HEK293 (cell line): ENCODE measurements at regions not wholly inside any gene's neighbourhood (a gene's known extent, or its start where the extent isn't known, plus 50 kb on each side); places are given as distances from the start of the nearest gene placed in this dataset.

ENCODE experiments used
- CTCF ChIA-PET: fragments of 350-600 bp; formaldehyde crosslinking; extraction: SDS; loops from one replicate; lab custom pipeline; 2021; ENCODE audit warnings: antibody characterized with exemption; lab: Yijun Ruan, JAX
- POLR2A ChIA-PET: fragments of 300-600 bp; formaldehyde crosslinking; extraction: SDS; loops from one replicate; lab custom pipeline; 2020; ENCODE audit warnings: antibody characterized with exemption, inconsistent platforms; lab: Yijun Ruan, JAX
- H3K27ac ChIP-seq: fragments of 200-500 bp; sonication (Bioruptor generic); 2 replicates; pipeline ENCODE4 v1.5.1; 2014; ENCODE audit warnings: low read depth, low read length, control low read depth, inconsistent platforms; ENCODE audit errors: extremely low read depth
- H3K36me3 ChIP-seq, 2 experiments: fragments of 200-500 bp in 1 of 2; sonication (Bioruptor generic) in 1 of 2; 1 replicate in 1 of 2; 2 replicates in 1 of 2; pipeline ENCODE4 v1.5.1; 2014 to 2017; ENCODE audit warnings: inconsistent platforms in 2 of 2, low read length in 2 of 2; ENCODE audit not compliant: control insufficient read depth in 2 of 2, insufficient read depth in 1 of 2
- H3K4me1 ChIP-seq: fragments of 200-500 bp; sonication (Bioruptor generic); 2 replicates; pipeline ENCODE4 v1.5.1; 2014; ENCODE audit warnings: mild to moderate bottlenecking, low read length, inconsistent platforms; ENCODE audit not compliant: control insufficient read depth, insufficient read depth
- H3K4me3 ChIP-seq: 2 replicates; pipeline ENCODE4 v1.5.1; 2011; ENCODE audit warnings: low read depth, mild to moderate bottlenecking, control low read depth, low read length, moderate library complexity
- H3K9me3 ChIP-seq: fragments of 200-500 bp; sonication (Bioruptor generic); 2 replicates; pipeline ENCODE4 v1.5.1; 2014; ENCODE audit warnings: low read depth, low read length, inconsistent platforms; ENCODE audit not compliant: control insufficient read depth, insufficient read depth
- GFI1B ChIP-seq: fragments of 450-650 bp; formaldehyde crosslinking; IDR thresholded peaks from 2 replicates; pipeline ENCODE4 v1.5.1; 2016; ENCODE audit warnings: missing biosample characterization, missing genetic modification characterization
- MZF1 ChIP-seq: fragments of 450-650 bp; formaldehyde crosslinking; IDR thresholded peaks from 2 replicates; pipeline ENCODE4 v1.5.1; 2017; ENCODE audit warnings: missing biosample characterization, missing genetic modification characterization, borderline replicate concordance
- SCRT2 ChIP-seq: fragments of 450-650 bp; formaldehyde crosslinking; IDR thresholded peaks from 2 replicates; pipeline ENCODE4 v1.5.1; 2016; ENCODE audit warnings: missing biosample characterization, missing genetic modification characterization
- ZBTB21 ChIP-seq: fragments of 450-650 bp; formaldehyde crosslinking; IDR thresholded peaks from 2 replicates; pipeline ENCODE4 v1.5.1; 2017; ENCODE audit warnings: missing biosample characterization, missing genetic modification characterization
- ZFP69B ChIP-seq: fragments of 450-650 bp; formaldehyde crosslinking; IDR thresholded peaks from 2 replicates; pipeline ENCODE4 v1.5.1; 2016; ENCODE audit warnings: missing biosample characterization, missing genetic modification characterization
- ZNF2 ChIP-seq: fragments of 450-650 bp; formaldehyde crosslinking; IDR thresholded peaks from 2 replicates; pipeline ENCODE4 v1.5.1; 2016; ENCODE audit warnings: missing biosample characterization, missing genetic modification characterization
- ZNF24 ChIP-seq: fragments of 450-650 bp; formaldehyde crosslinking; IDR thresholded peaks from 2 replicates; pipeline ENCODE4 v1.5.1; 2016; ENCODE audit warnings: missing biosample characterization, missing genetic modification characterization
- ZNF274 ChIP-seq, 2 experiments: fragments of 200-500 bp in 1 of 2; fragments of 450-650 bp in 1 of 2; sonication (Bioruptor generic) in 1 of 2; formaldehyde crosslinking in 1 of 2; IDR thresholded peaks; 2 replicates each; pipeline versions ENCODE4 v1.5.1 to v1.6.1; 2014 to 2016; ENCODE audit warnings: borderline replicate concordance in 1 of 2, inconsistent platforms in 1 of 2, low read length in 1 of 2, missing biosample characterization in 1 of 2, missing genetic modification characterization in 1 of 2
- ZNF48 ChIP-seq: fragments of 450-650 bp; formaldehyde crosslinking; IDR thresholded peaks from 2 replicates; pipeline ENCODE4 v1.5.1; 2016; ENCODE audit warnings: missing biosample characterization, missing genetic modification characterization
- ZNF510 ChIP-seq: fragments of 450-650 bp; formaldehyde crosslinking; IDR thresholded peaks from 2 replicates; pipeline ENCODE4 v1.5.1; 2018; ENCODE audit warnings: mild to moderate bottlenecking, missing genetic modification characterization, missing biosample characterization; ENCODE audit not compliant: insufficient replicate concordance
- ZNF514 ChIP-seq: fragments of 450-650 bp; formaldehyde crosslinking; IDR thresholded peaks from 2 replicates; pipeline ENCODE4 v1.5.1; 2016; ENCODE audit warnings: missing biosample characterization, missing genetic modification characterization
- ZNF530 ChIP-seq: fragments of 450-650 bp; formaldehyde crosslinking; IDR thresholded peaks from 2 replicates; pipeline ENCODE4 v1.5.1; 2016; ENCODE audit warnings: low read depth, missing biosample characterization, missing genetic modification characterization
- ZNF561 ChIP-seq: fragments of 450-650 bp; IDR thresholded peaks from 2 replicates; pipeline ENCODE4 v1.5.1; 2018; ENCODE audit warnings: missing biosample characterization, missing genetic modification characterization, borderline replicate concordance
- ZNF621 ChIP-seq: fragments of 450-650 bp; formaldehyde crosslinking; IDR thresholded peaks from 2 replicates; pipeline ENCODE4 v1.5.1; 2017; ENCODE audit warnings: missing biosample characterization, missing genetic modification characterization
- ZNF629 ChIP-seq: fragments of 450-650 bp; formaldehyde crosslinking; IDR thresholded peaks from 2 replicates; pipeline ENCODE4 v1.5.1; 2017; ENCODE audit warnings: missing biosample characterization, missing genetic modification characterization
- ZNF747 ChIP-seq: fragments of 450-650 bp; formaldehyde crosslinking; IDR thresholded peaks from 2 replicates; pipeline ENCODE4 v1.5.1; 2016; ENCODE audit warnings: missing biosample characterization, missing genetic modification characterization
- ZNF785 ChIP-seq: fragments of 450-650 bp; formaldehyde crosslinking; IDR thresholded peaks from 2 replicates; pipeline ENCODE4 v1.5.1; 2016; ENCODE audit warnings: missing biosample characterization, missing genetic modification characterization
- TF ChIP-seq, protein P1 (sequence below): fragments of 450-650 bp; formaldehyde crosslinking; IDR thresholded peaks from 2 replicates; pipeline ENCODE4 v1.5.1; 2016; ENCODE audit warnings: missing biosample characterization, missing genetic modification characterization, low read depth
- TF ChIP-seq, protein P2 (sequence below): fragments of 450-650 bp; formaldehyde crosslinking; IDR thresholded peaks from 2 replicates; pipeline ENCODE4 v1.5.1; 2016; ENCODE audit warnings: missing biosample characterization, missing genetic modification characterization
- TF ChIP-seq, protein P3 (sequence below): fragments of 450-650 bp; formaldehyde crosslinking; IDR thresholded peaks from 2 replicates; pipeline ENCODE4 v1.5.1; 2016; ENCODE audit warnings: missing biosample characterization, missing genetic modification characterization
- TF ChIP-seq, protein P4 (sequence below): fragments of 450-650 bp; formaldehyde crosslinking; IDR thresholded peaks from 2 replicates; pipeline ENCODE4 v1.5.0; 2017; ENCODE audit warnings: missing biosample characterization, missing genetic modification characterization, borderline replicate concordance

DNA sequence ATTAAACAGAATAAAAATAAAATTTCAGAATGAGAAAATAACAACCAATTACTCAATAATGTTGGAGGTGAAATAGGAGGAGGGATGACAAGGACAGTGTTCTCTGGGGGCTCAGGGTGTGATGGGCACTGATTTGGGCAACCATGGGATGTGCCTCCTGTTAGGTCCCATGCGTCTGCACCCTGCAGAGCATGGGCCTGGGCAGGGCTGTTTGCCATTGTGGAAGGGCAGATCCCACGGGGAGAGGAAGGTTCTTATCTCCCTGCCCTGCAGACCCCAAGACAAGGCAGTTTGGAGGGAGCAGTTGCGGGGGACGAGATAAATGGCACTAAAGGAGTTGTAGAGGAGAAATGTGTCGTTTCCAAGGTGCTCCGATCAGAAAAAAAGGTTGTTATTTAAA, 206.3 kb downstream of the THBS2 start:
- TF ChIP-seq, protein P1, sequence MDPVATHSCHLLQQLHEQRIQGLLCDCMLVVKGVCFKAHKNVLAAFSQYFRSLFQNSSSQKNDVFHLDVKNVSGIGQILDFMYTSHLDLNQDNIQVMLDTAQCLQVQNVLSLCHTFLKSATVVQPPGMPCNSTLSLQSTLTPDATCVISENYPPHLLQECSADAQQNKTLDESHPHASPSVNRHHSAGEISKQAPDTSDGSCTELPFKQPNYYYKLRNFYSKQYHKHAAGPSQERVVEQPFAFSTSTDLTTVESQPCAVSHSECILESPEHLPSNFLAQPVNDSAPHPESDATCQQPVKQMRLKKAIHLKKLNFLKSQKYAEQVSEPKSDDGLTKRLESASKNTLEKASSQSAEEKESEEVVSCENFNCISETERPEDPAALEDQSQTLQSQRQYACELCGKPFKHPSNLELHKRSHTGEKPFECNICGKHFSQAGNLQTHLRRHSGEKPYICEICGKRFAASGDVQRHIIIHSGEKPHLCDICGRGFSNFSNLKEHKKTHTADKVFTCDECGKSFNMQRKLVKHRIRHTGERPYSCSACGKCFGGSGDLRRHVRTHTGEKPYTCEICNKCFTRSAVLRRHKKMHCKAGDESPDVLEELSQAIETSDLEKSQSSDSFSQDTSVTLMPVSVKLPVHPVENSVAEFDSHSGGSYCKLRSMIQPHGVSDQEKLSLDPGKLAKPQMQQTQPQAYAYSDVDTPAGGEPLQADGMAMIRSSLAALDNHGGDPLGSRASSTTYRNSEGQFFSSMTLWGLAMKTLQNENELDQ: no peak
- no peak for TF ChIP-seq ZBTB21 (tag by site-specific recombination)
- TF ChIP-seq ZNF561 (tag by site-specific recombination): no peak
- TF ChIP-seq ZNF621 (tag by site-specific recombination): no peak
- TF ChIP-seq ZNF24 (tag by site-specific recombination): no peak
- no peak for TF ChIP-seq MZF1 (tag by site-specific recombination)
- TF ChIP-seq ZNF2 (tag by site-specific recombination): no peak
- no peak for TF ChIP-seq ZNF514 (tag by site-specific recombination)
- Histone ChIP-seq H3K36me3 (no peaks in the 10 kb centered on the region), H3K4me1 (peaks cover 8% of the 10 kb centered on the region; the same call in 1 of the 2 replicates), H3K27ac (no peak overlapping the region), H3K9me3 (no peaks in the 10 kb centered on the region), H3K4me3 (no peak overlapping the region)
- ChIA-PET CTCF (no interaction called here), POLR2A (no interaction called here)

DNA sequence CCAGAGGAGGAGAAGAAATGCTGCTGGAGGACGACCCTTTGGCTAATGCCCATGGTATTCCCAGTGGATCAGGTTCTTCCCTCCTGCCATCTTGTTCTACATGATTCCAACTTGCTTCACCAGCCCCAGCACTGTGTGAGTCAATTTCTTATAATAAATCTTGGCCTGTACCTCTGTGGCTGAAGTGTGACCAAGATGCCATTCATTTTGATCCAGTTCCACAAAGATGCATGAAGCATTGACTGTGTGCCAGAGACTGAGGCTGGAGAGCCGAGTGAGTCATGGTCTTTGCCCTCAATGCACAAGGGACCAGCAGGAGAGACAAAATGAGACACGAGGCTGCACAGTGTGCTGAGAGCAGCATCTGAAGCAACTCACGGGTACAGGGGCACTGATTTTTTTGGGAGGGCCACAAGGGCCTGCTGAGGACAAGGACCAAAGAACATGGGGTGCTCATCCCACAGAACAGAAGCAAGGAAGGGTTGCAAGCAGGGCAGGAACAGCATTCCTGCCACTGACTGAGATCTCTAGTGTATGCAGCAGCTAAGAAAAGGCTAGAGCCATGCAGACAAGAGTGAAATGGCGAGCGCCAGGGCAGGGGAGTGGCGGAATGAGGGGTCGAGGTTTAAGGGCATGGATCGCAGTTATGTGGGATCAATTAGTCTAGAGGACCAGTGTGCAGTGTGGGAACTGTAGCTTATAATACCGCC, 207.0 kb downstream of the THBS2 start:
- ChIA-PET CTCF (no interaction called here), POLR2A (no interaction called here)
- Histone ChIP-seq H3K4me3 (no peak overlapping the region), H3K27ac (no peak overlapping the region), H3K36me3 (no peaks in the 10 kb centered on the region), H3K9me3 (no peaks in the 10 kb centered on the region), H3K4me1 (peaks cover 2% of the 10 kb centered on the region; the same call in 1 of the 2 replicates)
- TF ChIP-seq ZNF747 (tag by site-specific recombination) (no peak), ZNF510 (no peak), ZNF274 (IDR thresholded peaks at IDR 0.05; ENCODE audit: low read length) (no peak), ZNF274 (tag by site-specific recombination; IDR thresholded peaks at IDR 0.05; ENCODE audit: borderline replicate concordance) (no peak)

DNA sequence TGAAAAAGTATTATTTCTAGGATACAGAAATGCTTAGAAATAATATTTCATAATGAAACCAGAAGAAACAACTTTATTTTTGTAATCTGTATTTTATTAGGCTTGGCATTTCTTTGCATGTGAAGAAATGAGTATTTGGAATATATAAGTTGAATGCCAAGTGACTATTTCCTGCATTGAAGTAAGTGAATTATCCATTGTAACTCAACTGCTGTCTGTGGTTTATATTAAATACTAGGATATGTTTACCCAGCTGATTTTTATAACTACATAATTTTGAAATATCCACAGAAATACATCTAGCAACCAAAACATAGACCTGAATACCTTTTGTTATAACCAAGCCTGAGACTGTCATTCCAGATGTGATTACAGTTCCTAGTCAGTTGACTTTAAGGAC, 207.6 kb downstream of the THBS2 start:
- H3K27ac ChIP-seq: no peak overlapping the region
- POLR2A ChIA-PET: no interaction called here
- H3K4me1 ChIP-seq: no peaks in the 10 kb centered on the region
- no peak overlapping the region for H3K4me3 ChIP-seq
- CTCF ChIA-PET: interaction anchor here (0.6 to 0.7 kb wide), 2 partner anchors 10 to 78 kb away, joined by 3 read pairs; no protein-coding TSS in a partner anchor
- H3K9me3 ChIP-seq: no peaks in the 10 kb centered on the region
- no peaks in the 10 kb centered on the region for H3K36me3 ChIP-seq
- TF ChIP-seq SCRT2 (tag by site-specific recombination): no peak
- no peak for TF ChIP-seq GFI1B (tag by site-specific recombination)
- TF ChIP-seq ZNF629 (tag by site-specific recombination): no peak
- TF ChIP-seq ZFP69B: no peak
- no peak for TF ChIP-seq ZNF24 (tag by site-specific recombination)
- TF ChIP-seq, protein P2, sequence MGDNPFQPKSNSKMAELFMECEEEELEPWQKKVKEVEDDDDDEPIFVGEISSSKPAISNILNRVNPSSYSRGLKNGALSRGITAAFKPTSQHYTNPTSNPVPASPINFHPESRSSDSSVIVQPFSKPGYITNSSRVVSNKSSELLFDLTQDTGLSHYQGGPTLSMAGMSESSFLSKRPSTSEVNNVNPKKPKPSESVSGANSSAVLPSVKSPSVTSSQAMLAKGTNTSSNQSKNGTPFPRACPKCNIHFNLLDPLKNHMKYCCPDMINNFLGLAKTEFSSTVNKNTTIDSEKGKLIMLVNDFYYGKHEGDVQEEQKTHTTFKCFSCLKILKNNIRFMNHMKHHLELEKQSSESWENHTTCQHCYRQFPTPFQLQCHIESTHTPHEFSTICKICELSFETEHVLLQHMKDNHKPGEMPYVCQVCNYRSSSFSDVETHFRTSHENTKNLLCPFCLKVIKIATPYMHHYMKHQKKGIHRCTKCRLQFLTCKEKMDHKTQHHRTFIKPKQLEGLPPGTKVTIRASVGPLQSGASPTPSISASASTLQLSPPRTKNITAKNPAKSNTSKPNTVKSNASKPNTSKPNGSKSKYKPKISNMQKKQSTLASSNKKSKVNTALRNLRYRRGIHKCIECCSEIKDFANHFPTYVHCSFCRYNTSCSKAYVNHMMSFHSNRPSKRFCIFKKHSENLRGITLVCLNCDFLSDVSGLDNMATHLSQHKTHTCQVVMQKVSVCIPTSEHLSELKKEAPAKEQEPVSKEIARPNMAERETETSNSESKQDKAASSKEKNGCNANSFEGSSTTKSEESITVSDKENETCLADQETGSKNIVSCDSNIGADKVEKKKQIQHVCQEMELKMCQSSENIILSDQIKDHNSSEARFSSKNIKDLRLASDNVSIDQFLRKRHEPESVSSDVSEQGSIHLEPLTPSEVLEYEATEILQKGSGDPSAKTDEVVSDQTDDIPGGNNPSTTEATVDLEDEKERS (tag by site-specific recombination): no peak
- no peak for TF ChIP-seq ZNF48 (tag by site-specific recombination)
- no peak for TF ChIP-seq ZNF530 (tag by site-specific recombination)
- TF ChIP-seq, protein P3, sequence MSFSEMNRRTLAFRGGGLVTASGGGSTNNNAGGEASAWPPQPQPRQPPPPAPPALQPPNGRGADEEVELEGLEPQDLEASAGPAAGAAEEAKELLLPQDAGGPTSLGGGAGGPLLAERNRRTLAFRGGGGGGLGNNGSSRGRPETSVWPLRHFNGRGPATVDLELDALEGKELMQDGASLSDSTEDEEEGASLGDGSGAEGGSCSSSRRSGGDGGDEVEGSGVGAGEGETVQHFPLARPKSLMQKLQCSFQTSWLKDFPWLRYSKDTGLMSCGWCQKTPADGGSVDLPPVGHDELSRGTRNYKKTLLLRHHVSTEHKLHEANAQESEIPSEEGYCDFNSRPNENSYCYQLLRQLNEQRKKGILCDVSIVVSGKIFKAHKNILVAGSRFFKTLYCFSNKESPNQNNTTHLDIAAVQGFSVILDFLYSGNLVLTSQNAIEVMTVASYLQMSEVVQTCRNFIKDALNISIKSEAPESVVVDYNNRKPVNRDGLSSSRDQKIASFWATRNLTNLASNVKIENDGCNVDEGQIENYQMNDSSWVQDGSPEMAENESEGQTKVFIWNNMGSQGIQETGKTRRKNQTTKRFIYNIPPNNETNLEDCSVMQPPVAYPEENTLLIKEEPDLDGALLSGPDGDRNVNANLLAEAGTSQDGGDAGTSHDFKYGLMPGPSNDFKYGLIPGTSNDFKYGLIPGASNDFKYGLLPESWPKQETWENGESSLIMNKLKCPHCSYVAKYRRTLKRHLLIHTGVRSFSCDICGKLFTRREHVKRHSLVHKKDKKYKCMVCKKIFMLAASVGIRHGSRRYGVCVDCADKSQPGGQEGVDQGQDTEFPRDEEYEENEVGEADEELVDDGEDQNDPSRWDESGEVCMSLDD (tag by site-specific recombination): no peak
- TF ChIP-seq, protein P4, sequence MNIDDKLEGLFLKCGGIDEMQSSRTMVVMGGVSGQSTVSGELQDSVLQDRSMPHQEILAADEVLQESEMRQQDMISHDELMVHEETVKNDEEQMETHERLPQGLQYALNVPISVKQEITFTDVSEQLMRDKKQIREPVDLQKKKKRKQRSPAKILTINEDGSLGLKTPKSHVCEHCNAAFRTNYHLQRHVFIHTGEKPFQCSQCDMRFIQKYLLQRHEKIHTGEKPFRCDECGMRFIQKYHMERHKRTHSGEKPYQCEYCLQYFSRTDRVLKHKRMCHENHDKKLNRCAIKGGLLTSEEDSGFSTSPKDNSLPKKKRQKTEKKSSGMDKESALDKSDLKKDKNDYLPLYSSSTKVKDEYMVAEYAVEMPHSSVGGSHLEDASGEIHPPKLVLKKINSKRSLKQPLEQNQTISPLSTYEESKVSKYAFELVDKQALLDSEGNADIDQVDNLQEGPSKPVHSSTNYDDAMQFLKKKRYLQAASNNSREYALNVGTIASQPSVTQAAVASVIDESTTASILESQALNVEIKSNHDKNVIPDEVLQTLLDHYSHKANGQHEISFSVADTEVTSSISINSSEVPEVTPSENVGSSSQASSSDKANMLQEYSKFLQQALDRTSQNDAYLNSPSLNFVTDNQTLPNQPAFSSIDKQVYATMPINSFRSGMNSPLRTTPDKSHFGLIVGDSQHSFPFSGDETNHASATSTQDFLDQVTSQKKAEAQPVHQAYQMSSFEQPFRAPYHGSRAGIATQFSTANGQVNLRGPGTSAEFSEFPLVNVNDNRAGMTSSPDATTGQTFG (tag by site-specific recombination): no peak
- TF ChIP-seq ZNF785 (tag by site-specific recombination): no peak
